ENCODE measurements at regions not wholly inside any gene's neighbourhood (a gene's known extent, or its start where the extent isn't known, plus 50 kb on each side); places are given as distances from the start of the nearest gene placed in this dataset.

DNA sequence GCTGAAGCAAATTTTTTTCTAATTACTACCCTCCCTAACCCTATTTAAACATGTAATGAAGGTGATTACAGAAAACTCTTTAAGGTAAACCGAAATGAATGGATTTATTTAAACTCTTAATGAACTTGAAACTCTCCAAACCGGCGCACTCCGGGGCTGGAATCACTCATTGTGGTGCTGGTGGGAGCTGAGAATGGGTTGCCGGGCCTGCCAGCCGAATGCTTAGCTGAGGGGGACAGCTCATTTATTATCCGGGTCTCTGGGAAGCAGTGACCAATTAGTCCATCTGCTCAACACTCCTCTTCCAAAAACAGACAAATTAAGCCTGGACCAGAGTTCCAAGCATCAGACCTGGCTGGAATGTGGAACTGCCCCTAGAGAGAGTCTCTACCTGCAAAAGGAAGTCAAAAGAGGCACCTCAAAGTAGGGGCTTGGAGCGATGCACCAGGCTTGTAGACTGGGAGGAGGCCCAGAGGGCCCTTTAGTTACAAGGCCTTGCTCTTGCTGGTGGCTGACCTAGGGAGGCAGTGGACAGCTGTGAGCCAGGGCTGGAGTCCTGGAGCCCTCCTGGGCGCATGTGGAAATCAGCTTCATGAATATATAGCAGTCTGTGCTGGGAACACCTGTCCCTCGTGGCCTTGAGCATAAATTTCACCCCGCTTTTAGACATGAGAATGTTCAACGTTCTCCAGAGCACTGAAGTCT is 320.7 kb downstream of the AJAP1 start:
- ATAC-seq: no peak

DNA sequence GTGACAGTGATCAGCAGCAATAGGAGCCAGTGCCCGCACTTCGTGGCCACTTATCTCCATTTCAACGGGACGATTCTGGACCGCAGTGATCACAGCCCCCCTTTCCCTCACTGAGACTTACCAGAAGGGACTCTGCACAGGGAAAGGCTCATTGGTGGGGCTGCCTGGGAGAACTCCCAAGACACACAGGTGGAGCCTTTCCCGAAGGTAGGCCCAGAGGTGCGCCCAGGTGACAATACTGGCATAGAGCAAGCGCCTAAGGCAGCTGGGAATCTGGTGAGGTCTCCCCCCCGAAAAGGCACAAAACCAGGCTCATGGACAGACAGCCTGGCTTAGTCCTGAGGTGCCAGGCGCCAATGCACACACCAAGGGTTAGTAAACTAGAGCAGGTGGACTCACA is 318.9 kb downstream of the AJAP1 start:
- ATAC-seq: no peak

DNA sequence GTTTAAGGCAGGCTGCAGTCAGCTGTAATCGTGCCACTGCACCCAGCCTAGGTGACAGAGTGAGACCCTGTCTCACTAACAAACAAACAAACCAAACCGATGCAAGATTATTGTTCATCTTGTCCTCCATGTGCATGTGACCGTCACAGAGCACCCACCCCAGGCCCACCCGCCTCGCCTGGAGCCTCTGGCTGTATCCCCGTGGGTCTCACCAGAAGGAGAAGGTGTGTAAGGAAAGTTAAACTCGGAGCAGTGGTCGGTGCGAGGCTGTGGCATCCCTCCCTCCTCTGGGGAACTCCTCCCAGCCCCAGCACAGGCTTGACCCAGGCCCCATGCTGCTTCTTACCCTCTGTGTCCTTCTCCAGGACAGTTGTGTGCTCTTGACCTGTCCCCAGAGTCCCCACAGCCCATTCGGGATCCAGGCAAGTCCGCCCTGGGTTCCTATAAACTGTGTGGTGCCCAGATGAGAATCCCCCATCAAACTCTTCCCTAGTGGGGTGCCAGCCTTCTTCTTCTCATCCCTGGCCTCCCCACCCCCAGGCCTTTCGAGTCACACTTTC is 318.4 kb downstream of the AJAP1 start:
- no peak for ATAC-seq

DNA sequence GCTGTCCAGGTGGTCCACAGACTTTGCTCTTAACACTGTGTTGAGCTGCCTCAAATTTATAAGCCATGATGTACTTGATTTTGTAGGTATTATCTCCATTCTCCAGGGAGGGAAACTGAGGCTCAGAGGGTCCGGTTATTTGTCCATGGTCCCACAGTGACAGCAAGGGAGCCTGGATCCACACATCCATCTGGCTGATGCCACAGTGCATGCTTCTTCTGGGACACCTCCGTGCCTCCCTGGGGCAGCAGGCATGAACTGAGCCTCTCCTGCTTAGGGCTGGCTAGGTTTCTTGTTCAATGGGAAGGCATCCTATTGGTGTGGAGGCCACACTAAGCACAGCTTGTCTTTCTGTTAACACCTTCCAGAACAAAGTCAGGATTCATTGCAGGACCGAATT is 317.3 kb downstream of the AJAP1 start:
- ATAC-seq: no peak

DNA sequence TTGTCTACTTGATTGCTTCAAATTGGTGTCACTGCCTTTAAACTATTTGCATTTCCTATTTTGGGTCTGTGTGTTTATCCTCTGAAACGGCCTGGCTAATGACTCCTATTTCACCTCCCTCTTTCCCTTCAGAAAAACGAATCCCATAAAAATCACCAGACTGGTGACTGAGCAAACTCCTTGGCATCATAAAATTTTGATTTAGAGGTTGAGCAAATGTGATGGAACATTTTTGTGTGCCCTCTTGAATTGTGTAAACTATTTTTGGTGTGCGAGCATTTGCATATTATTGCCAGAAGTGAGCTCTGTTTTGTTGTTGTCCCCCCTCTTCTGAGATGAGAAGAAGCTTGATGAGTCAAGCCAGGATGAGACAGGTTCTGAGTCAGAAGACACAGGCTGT is 316.1 kb downstream of the AJAP1 start:
- ATAC-seq: no peak

DNA sequence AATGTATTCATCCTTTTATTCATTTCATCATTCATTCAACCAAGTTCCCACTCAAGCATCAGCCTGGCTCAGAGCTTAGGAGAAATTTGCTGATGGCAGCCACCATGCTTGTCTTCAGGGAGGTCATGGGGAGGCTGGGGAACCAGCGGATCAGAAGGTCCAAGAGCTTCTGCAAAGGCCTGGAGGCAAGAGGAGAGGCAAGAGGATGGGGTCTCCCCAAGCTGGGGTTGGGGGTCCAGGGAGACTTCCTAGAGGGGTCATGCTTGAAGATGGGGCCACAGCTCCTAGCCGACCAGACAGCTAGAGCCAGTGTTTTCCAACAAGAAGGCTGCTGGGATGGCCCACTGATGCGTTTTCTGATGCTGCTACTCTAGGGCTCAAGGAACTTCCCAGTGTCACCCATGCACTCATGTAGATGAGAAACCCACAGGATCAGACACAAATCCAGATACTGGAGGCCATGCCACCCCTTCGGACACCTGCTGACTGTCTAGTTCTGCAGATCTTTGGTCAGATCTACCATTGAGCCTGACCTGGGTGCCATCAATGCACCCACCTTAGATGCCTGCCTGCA is 315.2 kb downstream of the AJAP1 start:
- no peak for ATAC-seq

DNA sequence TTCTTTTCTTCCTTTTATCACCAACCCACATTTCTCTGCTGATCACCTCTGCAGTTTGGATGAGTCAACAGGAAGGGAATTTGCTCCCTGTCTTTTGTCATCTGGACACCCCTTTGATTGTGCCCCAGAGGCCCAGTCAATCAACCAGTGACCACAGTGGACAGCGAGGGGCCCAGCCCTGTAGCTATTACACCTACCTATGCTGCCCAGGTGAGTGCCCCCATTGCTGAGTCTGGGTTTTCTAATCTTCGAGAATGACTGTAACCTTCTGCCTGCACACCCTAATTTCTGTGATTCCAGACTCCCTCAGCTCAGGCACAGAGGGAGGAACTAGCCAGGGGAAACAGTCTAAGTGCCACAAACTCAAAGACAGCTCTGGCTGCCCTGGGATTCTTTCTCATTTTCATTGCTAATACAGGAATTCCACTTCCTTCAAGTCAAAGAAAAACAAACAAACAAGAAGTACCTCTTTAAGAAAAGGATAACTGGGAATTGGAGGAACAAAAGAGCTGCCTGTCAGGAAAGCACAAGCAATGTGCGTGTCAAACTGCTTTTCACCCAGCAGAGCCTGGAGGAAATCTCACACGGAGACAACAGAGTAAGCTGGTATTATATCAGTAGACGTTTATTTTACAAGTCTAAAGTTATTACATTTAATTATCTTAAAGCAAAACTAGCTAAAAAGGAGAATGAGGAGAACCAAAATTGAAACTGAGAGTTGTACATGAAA is 311.1 kb downstream of the AJAP1 start:
- ATAC-seq: no peak

DNA sequence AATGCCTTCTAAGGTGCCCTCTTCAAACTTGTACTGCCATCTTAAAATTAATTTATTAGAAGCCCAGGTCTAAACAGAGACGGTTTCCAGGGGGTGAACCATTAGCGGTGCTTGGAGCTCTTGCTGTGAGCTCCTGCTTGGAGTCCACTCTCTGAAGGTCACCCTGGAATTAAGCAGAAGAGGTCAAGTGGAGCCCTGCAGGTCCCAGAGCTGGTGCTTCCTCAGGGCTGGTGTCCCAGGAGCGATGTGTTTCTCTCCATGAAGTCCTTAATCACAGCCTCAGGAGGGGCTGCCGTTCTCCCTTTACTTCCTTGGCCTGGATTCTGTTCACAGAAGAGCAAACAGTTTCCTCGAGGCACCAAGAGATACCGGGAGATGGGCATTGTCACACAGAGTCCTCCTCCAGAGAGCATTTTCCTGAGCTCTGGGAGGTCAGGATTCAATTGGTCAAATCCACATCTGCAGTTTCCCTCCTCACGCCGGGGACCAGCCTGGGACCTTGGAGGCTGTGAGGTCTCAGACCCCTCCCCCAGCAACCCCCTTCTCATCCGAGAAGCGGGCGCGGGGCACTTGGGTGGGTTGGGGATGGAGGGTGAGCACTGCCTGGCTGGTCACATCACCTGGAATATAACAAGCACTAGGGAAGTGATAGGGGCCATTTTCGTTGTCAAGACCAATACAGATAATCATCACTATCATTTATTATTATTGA is 310.4 kb downstream of the AJAP1 start:
- no peak for ATAC-seq

DNA sequence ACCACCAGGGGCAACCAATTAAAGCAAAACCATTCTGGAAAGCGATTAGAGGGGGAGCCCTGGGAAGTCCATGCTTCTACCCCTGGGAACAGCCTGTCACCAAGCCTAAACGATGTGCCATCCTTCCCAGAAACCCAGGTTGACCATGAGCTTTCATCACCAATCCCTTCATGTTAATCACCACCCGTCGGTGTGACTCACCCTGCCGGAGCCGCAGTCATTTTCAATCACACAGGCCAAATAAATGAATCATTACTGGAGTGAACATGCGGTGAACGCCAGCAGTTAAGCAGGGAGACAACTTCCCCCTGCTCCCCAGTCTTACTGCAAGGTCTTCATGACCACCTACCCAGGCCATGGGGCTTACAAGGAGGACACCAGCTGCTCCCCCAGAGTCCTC is 308.8 kb downstream of the AJAP1 start:
- peak; percentile 64 for ATAC-seq

DNA sequence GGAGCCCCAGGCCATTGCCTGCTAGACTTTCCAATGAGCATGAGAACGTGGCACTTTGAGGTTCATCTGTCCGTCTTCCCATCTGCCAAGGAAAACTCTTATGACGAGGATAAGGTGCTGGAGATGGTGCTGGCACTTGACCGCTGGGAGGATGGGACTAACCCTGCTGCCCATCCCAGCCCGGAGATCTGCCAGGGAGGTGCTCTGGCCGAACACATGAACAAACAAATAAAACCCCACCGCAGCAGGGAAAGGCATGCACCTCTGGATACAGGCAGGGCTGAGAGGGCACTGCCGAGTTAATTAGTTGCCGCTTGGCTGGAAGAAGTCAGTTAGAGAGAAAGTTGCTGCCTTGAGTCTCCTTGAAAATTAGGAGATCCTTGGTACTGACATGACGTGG is 308.4 kb downstream of the AJAP1 start:
- no peak for ATAC-seq

DNA sequence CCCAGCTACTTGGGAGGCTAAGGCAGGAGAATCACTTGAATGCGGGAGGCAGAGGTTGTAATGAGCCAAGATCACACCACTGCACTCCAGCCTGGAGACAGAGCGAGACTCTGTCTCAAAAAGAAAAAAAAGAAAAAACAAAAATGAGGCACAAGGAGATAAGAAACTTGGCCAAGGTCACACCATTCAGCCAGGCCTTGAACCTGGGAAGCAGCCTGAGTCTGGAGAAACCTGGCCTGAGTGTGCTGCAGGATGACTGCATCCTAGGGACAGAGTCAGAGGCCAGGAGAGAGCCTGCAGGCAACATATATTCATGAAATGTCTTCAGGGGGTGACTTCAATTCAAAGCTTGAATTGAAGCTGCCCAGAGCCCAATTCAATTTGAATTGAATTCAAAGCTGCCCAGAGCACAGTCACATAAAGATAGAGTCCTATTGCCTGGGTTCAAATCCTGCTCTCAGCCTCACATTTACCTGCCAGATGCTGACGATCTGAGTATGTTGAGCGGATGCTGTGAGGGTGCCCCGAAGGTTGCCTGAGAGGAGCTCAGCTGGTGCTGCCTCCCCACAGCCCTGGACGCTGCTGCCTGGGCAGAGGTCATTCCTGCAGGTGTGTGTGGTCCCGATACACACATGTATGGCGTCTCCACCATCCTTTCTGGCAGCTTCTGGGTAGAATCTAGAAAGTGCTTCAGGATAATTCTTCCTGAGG is 307.7 kb downstream of the AJAP1 start:
- no peak for ATAC-seq

DNA sequence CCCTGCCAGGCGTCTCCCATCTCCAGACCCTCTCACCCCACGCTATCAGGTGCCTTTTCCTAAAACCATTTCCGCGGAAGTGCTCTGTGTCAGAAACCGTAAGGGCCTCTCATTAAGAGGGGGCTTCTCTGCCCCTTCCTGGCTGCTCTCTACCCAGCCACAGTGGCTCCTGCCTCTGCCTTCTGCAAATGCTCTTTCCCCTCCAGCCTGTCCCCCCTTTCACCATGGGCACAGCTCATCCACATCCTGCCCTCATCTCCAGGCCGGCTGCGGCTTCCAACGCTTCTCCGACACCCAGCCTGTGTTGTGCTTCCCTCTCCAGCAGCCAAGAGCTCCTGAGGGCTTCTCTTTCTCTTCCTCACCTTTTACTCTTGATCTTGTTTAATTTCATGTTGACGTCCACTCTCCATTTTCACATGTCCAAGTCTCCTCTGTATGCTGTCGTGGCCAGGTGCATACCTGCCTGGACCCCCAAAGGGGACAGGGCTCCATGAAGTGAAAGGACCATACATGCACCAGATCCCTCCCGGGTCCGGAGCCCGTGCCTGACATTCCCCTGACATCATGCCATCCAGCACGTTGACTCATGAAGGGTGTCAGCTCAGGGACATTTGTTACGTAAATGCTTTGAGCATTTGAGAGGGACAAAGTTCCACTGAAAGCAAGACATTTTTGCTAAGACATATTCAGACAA is 306.5 kb downstream of the AJAP1 start:
- no peak for ATAC-seq

DNA sequence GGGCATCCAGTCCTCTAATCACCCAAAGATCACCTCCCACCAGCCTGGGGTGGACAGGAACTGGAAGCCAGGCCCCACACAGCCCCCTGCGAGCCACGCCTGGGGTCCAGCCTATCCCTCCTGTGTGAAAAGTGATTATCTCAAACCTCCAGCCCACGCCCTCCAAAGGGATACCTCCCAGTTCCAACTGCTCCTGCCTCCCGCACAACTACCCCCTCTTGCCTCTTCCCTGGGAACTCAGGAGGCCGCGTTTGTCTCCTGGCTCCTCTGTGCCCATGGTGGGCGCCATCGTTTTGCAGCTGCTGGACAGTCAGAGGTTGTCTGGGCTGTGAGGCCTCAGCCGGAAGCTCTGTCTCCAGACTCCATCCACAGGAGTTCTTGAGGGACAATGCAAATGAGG is 305.9 kb downstream of the AJAP1 start:
- ATAC-seq: no peak

DNA sequence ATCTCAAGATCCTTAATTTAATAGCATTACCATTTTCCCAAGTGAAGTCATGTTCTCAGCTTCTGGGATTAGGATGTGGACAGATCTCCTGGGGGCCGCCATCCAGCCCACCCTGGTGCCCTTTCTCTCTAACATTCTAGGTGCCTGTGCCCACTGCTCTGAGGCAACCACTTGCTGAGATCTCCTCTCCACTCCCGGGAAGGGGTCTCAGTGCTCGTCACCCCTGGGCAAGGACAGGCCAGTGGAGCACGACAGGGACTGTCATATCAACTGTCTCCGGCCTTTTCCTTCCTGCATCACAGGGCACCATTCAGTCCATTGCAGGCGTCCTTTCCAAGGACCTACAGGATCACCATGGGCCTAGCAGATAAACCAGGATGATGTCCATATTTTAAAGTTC is 304.8 kb downstream of the AJAP1 start:
- ATAC-seq: no peak

DNA sequence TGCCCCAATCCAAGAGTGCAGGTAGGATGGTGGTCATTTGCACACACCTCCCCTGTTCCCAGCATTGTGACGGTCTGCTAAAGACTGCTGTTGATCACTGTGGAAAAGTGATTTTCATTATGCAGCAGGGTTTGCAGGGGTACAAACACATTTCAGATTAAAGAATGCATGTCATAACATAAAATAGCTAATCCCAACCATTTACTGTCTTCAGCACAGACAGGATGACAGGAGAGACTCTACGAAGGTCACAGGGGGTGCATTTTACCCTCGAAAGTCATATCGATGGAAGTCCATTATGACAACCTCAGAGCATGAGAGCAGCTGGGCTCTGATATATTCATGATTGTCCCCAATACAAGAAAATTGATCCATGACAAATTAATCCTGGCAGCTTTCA is 302.6 kb downstream of the AJAP1 start:
- no peak for ATAC-seq

DNA sequence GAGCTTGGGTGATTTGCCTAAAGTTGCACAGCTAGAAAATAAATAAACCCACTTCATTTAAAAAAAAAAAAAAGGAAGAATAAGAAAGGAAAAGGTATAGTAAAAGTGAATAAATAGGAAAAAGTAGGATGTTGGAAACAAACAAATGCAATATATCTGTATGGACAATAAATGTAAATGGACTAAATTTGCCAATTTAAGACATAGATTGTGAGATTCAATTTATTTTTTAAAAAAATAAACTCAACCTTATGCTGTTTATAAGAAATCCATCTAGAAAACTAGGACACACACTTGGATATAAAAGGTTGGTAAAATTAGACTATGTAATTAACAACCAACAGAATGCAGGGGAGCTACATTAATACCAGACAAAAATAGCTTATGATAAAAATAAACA is 300.0 kb downstream of the AJAP1 start:
- no peak for ATAC-seq

DNA sequence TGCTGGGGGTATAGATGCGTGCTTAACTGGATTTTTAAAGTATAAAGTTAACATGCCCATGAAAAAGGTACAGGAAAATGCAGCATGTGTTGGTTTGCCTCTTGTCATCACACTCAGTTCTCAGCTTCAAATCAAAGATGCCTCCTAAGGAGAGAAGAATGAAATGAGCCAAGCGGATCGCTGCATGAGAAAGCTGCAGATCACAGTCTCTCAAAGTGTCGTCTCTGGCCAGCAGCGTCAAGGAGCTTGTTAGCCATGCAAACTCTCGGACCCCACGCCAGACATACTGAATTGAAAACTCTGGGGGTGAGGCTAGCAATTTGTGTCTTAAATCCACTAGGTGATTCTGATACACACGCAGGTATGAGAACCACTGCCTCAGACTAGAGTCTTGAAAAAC is 297.2 kb downstream of the AJAP1 start:
- no peak for ATAC-seq

DNA sequence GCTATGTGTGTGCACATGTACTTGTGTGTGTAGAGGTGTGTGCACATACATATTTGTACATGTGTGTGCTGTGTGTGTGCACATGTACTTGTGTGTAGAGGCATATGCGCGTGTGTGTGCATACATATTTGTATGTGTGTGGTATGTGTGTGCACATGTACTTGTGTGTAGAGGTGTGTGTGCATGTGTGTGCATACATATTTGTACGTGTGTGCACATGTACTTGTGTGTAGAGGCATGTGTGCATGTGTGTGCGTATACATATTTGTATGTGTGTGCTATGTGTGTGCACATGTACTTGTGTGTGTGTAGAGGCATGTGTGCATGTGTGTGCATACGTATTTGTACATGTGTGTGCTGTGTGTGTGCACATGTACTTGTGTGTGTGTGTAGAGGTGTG is 291.9 kb downstream of the AJAP1 start:
- ATAC-seq: no peak

DNA sequence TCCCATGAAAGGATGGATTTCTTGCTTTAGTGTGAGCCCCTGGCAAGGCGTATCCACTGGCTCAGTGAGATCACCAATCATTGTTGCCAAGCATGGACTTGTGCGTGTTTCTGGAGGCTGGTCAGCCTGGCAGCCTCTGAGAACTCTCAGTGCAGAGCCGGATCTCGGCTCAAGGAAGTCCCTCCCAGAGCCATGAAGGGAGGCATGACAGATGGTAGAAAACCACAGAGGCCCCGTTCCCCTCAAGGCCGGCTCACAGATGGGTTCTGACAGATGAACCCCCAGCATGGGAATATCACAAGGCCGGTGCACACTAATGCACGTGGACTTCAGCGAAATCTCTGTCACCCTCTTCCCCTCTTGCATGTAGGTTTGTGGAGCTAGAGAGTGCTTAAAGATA is 290.5 kb downstream of the AJAP1 start:
- ATAC-seq: no peak

DNA sequence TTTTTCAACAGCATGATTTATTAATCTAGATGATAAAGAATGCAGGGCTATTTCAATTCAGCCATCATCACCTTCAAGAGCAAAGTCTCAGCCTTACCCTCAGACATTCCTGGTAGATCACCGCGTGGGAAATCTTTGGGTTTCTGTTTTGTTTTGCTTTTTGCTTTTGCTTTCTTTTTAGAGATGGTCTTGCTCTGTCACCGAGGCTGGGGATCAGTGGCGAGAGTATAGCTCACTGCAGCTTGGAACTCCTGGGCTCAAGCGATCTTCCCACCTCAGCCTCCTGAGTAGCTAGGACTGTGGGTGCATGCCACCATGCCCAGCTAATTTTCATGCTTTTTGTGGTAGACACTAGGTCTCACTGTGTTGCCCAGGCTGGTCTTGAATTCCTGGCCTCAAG is 289.7 kb downstream of the AJAP1 start:
- ATAC-seq: no peak

DNA sequence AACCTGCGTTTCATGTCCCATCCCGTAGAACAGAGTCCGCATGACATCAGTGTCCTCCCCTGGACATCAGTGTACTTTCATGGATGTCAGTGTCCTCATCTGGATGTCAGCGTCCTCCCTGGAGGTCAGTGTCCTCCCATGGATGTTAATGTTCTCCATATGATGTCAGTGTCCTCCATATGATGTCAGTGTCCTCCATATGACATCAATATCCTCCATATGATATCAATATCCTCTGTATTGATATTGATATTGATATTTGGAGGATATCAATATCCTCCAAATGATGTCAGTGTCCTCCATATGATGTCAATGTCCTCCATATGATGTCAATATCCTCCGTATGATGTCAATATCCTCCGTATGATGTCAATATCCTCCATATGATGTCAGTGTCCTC is 284.9 kb downstream of the AJAP1 start:
- ATAC-seq: peak; percentile 35

Data from esophagus mucosa (tissue), 1 donor.